ENCODE measurements at regions not wholly inside any gene's neighbourhood (a gene's known extent, or its start where the extent isn't known, plus 50 kb on each side); places are given as distances from the start of the nearest gene placed in this dataset.

DNA sequence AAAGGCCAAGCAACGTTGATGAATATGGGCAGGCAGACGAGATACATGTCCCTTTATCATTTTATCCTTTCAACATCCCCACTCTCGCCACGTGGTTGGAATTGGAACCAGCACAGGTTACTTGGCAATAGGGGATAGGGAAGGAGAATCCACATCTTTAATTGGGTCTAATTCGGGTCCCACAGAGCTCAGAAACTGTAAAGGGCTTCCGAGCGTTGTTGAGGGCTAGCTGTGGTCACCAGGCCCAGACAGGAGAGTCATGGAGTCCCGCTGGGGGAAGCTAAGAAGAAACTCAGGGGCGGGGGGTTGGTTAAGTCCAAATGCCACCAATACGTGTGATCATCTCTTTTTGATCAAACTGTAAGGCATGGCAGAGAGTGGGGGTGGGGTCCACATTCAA is 271.3 kb upstream of the ZFHX3 start:
- TF ChIP-seq, protein P1, sequence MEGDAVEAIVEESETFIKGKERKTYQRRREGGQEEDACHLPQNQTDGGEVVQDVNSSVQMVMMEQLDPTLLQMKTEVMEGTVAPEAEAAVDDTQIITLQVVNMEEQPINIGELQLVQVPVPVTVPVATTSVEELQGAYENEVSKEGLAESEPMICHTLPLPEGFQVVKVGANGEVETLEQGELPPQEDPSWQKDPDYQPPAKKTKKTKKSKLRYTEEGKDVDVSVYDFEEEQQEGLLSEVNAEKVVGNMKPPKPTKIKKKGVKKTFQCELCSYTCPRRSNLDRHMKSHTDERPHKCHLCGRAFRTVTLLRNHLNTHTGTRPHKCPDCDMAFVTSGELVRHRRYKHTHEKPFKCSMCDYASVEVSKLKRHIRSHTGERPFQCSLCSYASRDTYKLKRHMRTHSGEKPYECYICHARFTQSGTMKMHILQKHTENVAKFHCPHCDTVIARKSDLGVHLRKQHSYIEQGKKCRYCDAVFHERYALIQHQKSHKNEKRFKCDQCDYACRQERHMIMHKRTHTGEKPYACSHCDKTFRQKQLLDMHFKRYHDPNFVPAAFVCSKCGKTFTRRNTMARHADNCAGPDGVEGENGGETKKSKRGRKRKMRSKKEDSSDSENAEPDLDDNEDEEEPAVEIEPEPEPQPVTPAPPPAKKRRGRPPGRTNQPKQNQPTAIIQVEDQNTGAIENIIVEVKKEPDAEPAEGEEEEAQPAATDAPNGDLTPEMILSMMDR (IDR thresholded peaks at IDR 0.05) = no peak
- no peak for TF ChIP-seq EP300 (IDR thresholded peaks at IDR 0.05; ENCODE audit: low read depth)
- TF ChIP-seq POLR2A (IDR thresholded peaks at IDR 0.05) = no peak
- TF ChIP-seq POLR2AphosphoS5 (IDR thresholded peaks at IDR 0.05) = no peak
